ENCODE measurements at regions not wholly inside any gene's neighbourhood (a gene's known extent, or its start where the extent isn't known, plus 50 kb on each side); places are given as distances from the start of the nearest gene placed in this dataset.

DNA sequence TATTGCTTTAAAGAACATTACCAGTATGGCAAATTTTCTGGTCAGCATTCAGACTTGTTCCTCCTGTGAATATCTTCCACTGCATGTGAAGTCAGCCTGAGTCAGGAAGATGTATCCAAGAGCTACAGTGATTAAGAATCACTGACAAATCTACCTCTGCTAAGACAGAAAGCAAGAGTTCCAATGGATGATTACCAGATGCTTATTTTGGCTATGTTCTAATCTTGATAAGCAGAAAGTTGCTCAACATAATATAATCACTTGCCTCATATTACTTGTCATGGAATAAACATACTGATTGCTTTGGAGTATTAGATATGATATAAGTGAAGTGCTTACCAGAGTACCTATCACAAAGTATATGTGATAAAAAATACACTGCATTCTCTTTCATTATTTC, 738.1 kb downstream of the ADGRL2 start:
- in situ Hi-C loops (cut with MboI; ENCODE audit: low sequenced_read_pairs, unreplicated experiment): no loop called here
- no peak for DNase-seq (ENCODE audit: low spot score)
- TF ChIP-seq, protein P1, sequence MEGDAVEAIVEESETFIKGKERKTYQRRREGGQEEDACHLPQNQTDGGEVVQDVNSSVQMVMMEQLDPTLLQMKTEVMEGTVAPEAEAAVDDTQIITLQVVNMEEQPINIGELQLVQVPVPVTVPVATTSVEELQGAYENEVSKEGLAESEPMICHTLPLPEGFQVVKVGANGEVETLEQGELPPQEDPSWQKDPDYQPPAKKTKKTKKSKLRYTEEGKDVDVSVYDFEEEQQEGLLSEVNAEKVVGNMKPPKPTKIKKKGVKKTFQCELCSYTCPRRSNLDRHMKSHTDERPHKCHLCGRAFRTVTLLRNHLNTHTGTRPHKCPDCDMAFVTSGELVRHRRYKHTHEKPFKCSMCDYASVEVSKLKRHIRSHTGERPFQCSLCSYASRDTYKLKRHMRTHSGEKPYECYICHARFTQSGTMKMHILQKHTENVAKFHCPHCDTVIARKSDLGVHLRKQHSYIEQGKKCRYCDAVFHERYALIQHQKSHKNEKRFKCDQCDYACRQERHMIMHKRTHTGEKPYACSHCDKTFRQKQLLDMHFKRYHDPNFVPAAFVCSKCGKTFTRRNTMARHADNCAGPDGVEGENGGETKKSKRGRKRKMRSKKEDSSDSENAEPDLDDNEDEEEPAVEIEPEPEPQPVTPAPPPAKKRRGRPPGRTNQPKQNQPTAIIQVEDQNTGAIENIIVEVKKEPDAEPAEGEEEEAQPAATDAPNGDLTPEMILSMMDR (IDR thresholded peaks at IDR 0.05; ENCODE audit: borderline replicate concordance, control extremely low read depth, extremely low read depth, insufficient read depth, missing control alignments): no peak

DNA sequence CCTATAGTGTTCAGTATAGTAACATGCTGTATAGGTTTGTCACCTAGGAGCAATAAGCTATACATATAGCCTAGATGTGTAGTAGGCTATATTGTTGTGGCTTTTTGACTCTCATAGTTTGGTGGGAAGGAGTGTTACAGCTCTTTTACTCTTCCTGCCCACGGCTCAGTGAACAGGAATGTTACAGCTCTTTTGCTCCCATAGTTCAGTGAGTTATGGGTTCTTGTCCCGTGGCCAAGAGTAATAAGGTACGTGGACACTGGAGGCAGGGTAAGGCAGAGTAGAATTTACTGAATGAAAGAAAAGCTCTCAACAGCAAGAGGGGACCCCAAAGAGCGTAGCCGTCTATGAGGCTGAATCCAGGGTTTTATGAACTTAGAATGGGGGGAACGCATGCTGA, 734.3 kb downstream of the ADGRL2 start:
- no peak for DNase-seq (ENCODE audit: low spot score)
- TF ChIP-seq, protein P1 (IDR thresholded peaks at IDR 0.05; ENCODE audit: borderline replicate concordance, control extremely low read depth, extremely low read depth, insufficient read depth, missing control alignments): no peak
- in situ Hi-C loops (cut with MboI; ENCODE audit: low sequenced_read_pairs, unreplicated experiment): no loop called here

DNA sequence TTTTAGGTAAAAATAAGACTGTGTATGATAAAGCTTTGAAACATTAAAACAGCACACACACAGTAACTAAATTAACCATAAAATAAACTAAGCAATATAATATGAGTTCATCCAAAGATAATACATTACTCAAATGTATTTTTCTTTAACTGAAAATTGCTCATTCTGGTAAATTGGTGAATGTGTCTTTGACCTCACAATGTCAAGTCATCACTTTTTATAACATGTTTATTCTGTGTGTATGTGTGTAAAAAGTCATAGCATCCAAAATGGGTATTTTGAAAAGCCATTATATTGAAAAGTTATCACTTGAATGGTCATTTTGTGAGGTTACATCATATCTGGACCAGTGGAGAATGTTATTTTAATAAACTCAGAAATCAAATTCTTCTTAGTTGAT, 724.6 kb downstream of the ADGRL2 start:
- in situ Hi-C loops (cut with MboI; ENCODE audit: low sequenced_read_pairs, unreplicated experiment): no loop called here
- TF ChIP-seq, protein P1 (IDR thresholded peaks at IDR 0.05; ENCODE audit: borderline replicate concordance, control extremely low read depth, extremely low read depth, insufficient read depth, missing control alignments): no peak
- no peak for DNase-seq (ENCODE audit: low spot score)

DNA sequence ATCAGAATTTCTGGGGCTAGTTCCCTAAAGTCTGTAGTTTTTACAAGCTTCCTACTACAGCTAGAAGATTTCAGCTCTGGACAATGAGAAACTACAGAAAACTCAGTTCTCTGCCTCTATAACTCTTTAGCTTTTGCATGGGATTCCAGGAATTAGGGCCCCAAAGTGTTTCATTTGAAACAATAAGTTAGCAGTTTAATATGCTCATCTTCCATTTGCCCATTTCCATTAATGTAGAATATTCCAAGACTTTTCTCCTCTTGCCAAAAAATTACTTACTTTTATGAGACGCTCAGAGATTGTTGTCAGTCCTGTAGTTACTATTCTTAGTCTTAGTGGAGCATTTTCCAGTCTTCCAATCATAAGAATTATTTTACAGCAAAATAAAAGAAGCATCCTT, 719.9 kb downstream of the ADGRL2 start:
- DNase-seq (ENCODE audit: low spot score): no peak
- TF ChIP-seq, protein P1 (IDR thresholded peaks at IDR 0.05; ENCODE audit: borderline replicate concordance, control extremely low read depth, extremely low read depth, insufficient read depth, missing control alignments): no peak
- in situ Hi-C loops (cut with MboI; ENCODE audit: low sequenced_read_pairs, unreplicated experiment): no loop called here

DNA sequence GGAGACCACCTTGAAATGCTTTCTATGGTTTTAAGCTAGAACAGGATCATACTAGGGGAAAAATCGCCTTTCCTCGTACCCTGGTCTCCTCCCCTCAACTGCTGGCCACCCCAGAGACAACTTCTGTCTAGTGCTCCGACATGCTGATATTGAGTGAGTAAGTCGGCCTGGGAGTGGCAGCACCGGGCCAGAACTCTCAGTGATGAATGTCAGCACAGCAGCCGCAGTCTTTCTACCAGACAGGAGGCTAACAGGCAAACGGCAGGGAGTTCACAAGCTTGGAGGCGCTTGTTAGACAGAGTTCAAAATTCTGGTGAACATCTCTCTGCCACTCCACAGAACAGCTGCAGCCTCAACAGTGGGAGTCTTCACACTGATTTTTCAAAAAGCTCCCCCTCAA, 716.9 kb downstream of the ADGRL2 start:
- DNase-seq (ENCODE audit: low spot score): no peak
- in situ Hi-C loops (cut with MboI; ENCODE audit: low sequenced_read_pairs, unreplicated experiment): no loop called here
- TF ChIP-seq, protein P1 (IDR thresholded peaks at IDR 0.05; ENCODE audit: borderline replicate concordance, control extremely low read depth, extremely low read depth, insufficient read depth, missing control alignments): no peak

DNA sequence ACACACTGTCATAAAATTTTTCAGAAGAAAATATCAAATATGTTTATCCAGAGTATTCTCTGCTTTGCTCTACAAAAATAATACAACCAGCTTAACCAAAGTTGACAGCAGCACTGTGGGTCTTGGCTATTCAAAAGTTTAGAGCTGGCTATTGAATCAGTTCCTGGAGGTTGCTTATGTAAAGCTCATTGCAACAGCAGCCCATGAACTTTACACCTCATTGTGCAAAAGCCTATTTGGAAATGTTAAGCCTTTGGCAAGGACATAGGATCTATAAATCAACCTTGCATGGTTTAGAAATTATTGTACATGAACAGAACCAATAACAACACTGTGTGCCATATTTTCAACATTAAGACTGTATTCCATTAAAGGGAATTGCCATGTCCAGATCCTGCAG, 714.9 kb downstream of the ADGRL2 start:
- DNase-seq (ENCODE audit: low spot score): no peak
- TF ChIP-seq, protein P1 (IDR thresholded peaks at IDR 0.05; ENCODE audit: borderline replicate concordance, control extremely low read depth, extremely low read depth, insufficient read depth, missing control alignments): no peak
- in situ Hi-C loops (cut with MboI; ENCODE audit: low sequenced_read_pairs, unreplicated experiment): no loop called here

DNA sequence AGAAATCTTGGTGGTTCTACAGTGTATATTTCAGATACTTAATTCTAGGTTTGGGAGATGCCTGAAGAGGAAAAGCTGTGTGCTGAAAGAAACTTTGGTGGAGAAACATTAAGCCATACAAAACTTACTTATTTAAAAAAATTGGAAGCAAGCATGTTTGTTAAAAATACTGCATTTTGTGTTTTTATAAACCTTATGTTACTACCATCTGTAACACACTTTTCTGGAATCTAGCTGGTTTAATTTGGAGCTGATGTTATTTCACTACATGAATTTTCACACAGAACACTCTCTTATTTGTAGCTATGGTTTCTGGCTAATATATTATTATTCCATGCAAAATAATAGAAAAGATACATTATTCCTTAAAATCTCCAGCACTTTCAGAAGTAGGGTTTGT, 710.7 kb downstream of the ADGRL2 start:
- TF ChIP-seq, protein P1 (IDR thresholded peaks at IDR 0.05; ENCODE audit: borderline replicate concordance, control extremely low read depth, extremely low read depth, insufficient read depth, missing control alignments): no peak
- no peak for DNase-seq (ENCODE audit: low spot score)
- in situ Hi-C loops (cut with MboI; ENCODE audit: low sequenced_read_pairs, unreplicated experiment): no loop called here
